ENCODE measurements at regions not wholly inside any gene's neighbourhood (a gene's known extent, or its start where the extent isn't known, plus 50 kb on each side); places are given as distances from the start of the nearest gene placed in this dataset.

DNA sequence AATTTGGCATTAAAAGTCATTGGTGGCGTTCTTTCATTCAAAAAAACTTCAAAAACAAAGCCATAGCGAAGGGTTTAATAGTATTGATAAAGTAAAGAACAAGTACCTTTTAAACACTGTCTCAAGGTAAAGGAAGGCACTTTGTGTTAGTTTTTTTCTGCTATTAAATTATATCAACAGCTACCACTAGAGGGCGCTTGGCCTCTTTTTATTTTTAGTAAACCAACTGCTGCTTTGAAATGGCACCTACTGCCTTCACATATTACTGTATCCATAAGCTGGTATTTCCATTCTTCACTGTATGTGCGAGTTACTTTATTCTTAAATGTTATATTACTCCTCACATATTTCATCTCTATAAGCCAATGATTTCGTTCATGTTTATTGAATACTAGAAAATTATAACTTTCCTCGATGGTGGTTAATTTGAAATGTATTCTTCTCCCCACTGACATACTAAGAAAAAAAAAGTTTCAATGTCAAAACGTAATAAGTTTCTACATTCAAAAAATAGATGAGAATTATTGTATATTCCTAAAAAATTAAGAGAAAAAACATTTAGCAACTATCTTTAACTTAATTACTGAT is 125.7 kb upstream of the CXADR start:
- TF ChIP-seq, protein P1, sequence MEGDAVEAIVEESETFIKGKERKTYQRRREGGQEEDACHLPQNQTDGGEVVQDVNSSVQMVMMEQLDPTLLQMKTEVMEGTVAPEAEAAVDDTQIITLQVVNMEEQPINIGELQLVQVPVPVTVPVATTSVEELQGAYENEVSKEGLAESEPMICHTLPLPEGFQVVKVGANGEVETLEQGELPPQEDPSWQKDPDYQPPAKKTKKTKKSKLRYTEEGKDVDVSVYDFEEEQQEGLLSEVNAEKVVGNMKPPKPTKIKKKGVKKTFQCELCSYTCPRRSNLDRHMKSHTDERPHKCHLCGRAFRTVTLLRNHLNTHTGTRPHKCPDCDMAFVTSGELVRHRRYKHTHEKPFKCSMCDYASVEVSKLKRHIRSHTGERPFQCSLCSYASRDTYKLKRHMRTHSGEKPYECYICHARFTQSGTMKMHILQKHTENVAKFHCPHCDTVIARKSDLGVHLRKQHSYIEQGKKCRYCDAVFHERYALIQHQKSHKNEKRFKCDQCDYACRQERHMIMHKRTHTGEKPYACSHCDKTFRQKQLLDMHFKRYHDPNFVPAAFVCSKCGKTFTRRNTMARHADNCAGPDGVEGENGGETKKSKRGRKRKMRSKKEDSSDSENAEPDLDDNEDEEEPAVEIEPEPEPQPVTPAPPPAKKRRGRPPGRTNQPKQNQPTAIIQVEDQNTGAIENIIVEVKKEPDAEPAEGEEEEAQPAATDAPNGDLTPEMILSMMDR (IDR thresholded peaks at IDR 0.05), result peak; percentile 54 to 86 (median 74)
- TF ChIP-seq EP300 (IDR thresholded peaks at IDR 0.05) (no peak), POLR2A (IDR thresholded peaks at IDR 0.05) (no peak)
